GM18907 (cell line): ENCODE measurements at regions not wholly inside any gene's neighbourhood (a gene's known extent, or its start where the extent isn't known, plus 50 kb on each side); places are given as distances from the start of the nearest gene placed in this dataset.

Source experiments
- ATAC-seq: cut with Tn5 transposase; IDR thresholded peaks from one replicate; pipeline ENCODE4 v1.9.1; 2021; ENCODE audit warnings: mild to moderate bottlenecking, moderate library complexity; ENCODE audit not compliant: unreplicated experiment

- ATAC-seq, result no peak
Observed at GRCh38 chr4:107255114-107255513, 219.0 kb upstream of the DKK2 start.

- no peak for ATAC-seq
Observed at GRCh38 chr4:107253579-107254068, 217.5 kb upstream of the DKK2 start.

GRCh38 chr4:107253090-107253489 lies 217.0 kb upstream of the DKK2 start:
- no peak for ATAC-seq

GRCh38 chr4:107252571-107252970 lies 216.5 kb upstream of the DKK2 start:
- ATAC-seq, result no peak

GRCh38 chr4:107248571-107248970 lies 212.5 kb upstream of the DKK2 start:
- ATAC-seq, result no peak

GRCh38 chr4:107247738-107248137 lies 211.6 kb upstream of the DKK2 start:
- no peak for ATAC-seq

- no peak for ATAC-seq
Observed at GRCh38 chr4:107246761-107247160, 210.6 kb upstream of the DKK2 start.

- no peak for ATAC-seq
Observed at GRCh38 chr4:107243141-107243781, 207.1 kb upstream of the DKK2 start.

GRCh38 chr4:107220976-107221375 lies 184.9 kb upstream of the DKK2 start:
- ATAC-seq, result no peak

- no peak for ATAC-seq
Observed at GRCh38 chr4:107219681-107220080, 183.6 kb upstream of the DKK2 start.

GRCh38 chr4:107216379-107216778 lies 180.3 kb upstream of the DKK2 start:
- ATAC-seq, result no peak

GRCh38 chr4:107215222-107215621 lies 179.1 kb upstream of the DKK2 start:
- no peak for ATAC-seq

GRCh38 chr4:107213880-107214279 lies 177.8 kb upstream of the DKK2 start:
- no peak for ATAC-seq

GRCh38 chr4:107213410-107213809 lies 177.3 kb upstream of the DKK2 start:
- no peak for ATAC-seq

GRCh38 chr4:107212565-107212964 lies 176.5 kb upstream of the DKK2 start:
- no peak for ATAC-seq

- no peak for ATAC-seq
Observed at GRCh38 chr4:107210450-107211239, 174.5 kb upstream of the DKK2 start.

- no peak for ATAC-seq
Observed at GRCh38 chr4:107203733-107204132, 167.6 kb upstream of the DKK2 start.

- no peak for ATAC-seq
Observed at GRCh38 chr4:107202744-107203143, 166.6 kb upstream of the DKK2 start.

- ATAC-seq, result no peak
Observed at GRCh38 chr4:107197121-107197520, 161.0 kb upstream of the DKK2 start.

GRCh38 chr4:107196312-107196711 lies 160.2 kb upstream of the DKK2 start:
- ATAC-seq, result no peak

GRCh38 chr4:107194005-107194404 lies 157.9 kb upstream of the DKK2 start:
- no peak for ATAC-seq

GRCh38 chr4:107192601-107193000 lies 156.5 kb upstream of the DKK2 start:
- ATAC-seq, result no peak
